ENCODE measurements at regions not wholly inside any gene's neighbourhood (a gene's known extent, or its start where the extent isn't known, plus 50 kb on each side); places are given as distances from the start of the nearest gene placed in this dataset.

- Mint-ChIP-seq H3K4me3 (ENCODE audit: low read depth) (no peak overlapping the region), H3K27ac (no peak overlapping the region), H3K27me3 (peaks cover 8% of the 10 kb centered on the region), H3K9me3 (ENCODE audit: low read depth) (no peaks in the 10 kb centered on the region), H3K4me1 (ENCODE audit: low read depth) (no peaks in the 10 kb centered on the region), H3K36me3 (ENCODE audit: insufficient read depth) (no peaks in the 10 kb centered on the region)
- no peak for TF ChIP-seq CTCF (IDR thresholded peaks at IDR 0.05; ENCODE audit: unreplicated experiment)
- no peak for DNase-seq (ENCODE audit: low spot score, unreplicated experiment)
Observed at GRCh38 chr18:59758106-59758505, 60.9 kb upstream of the CCBE1 start.

- no peak overlapping the region for H3K27ac Mint-ChIP-seq
- DNase-seq (ENCODE audit: low spot score, unreplicated experiment): no peak
- TF ChIP-seq CTCF (IDR thresholded peaks at IDR 0.05; ENCODE audit: unreplicated experiment): no peak
Observed at GRCh38 chr18:59752666-59753065, 55.4 kb upstream of the CCBE1 start.

GRCh38 chr18:59751186-59751585 lies 54.0 kb upstream of the CCBE1 start:
- H3K4me1 Mint-ChIP-seq (ENCODE audit: low read depth): no peaks in the 10 kb centered on the region
- no peak overlapping the region for H3K27ac Mint-ChIP-seq
- TF ChIP-seq CTCF (IDR thresholded peaks at IDR 0.05; ENCODE audit: unreplicated experiment): no peak
- peaks cover 9% of the 10 kb centered on the region for H3K9me3 Mint-ChIP-seq (ENCODE audit: low read depth)
- peaks cover 6% of the 10 kb centered on the region for H3K27me3 Mint-ChIP-seq
- H3K36me3 Mint-ChIP-seq (ENCODE audit: insufficient read depth): no peaks in the 10 kb centered on the region
- no peak for DNase-seq (ENCODE audit: low spot score, unreplicated experiment)
- no peak overlapping the region for H3K4me3 Mint-ChIP-seq (ENCODE audit: low read depth)

More at GRCh38 chr18:59752666-59753065, 55.4 kb upstream of the CCBE1 start:
- Mint-ChIP-seq H3K4me1 (ENCODE audit: low read depth) (no peaks in the 10 kb centered on the region), H3K4me3 (ENCODE audit: low read depth) (no peak overlapping the region), H3K36me3 (ENCODE audit: insufficient read depth) (no peaks in the 10 kb centered on the region), H3K27me3 (peaks cover 9% of the 10 kb centered on the region), H3K9me3 (ENCODE audit: low read depth) (peaks cover 3% of the 10 kb centered on the region)

GRCh38 chr18:59748628-59749360 lies 51.6 kb upstream of the CCBE1 start:
- no peak overlapping the region for H3K4me3 Mint-ChIP-seq (ENCODE audit: low read depth)
- H3K9me3 Mint-ChIP-seq (ENCODE audit: low read depth): peaks cover 9% of the 10 kb centered on the region
- no peaks in the 10 kb centered on the region for H3K4me1 Mint-ChIP-seq (ENCODE audit: low read depth)

More at GRCh38 chr18:59748628-59749360, 51.6 kb upstream of the CCBE1 start:
- H3K27me3 Mint-ChIP-seq: peaks cover 8% of the 10 kb centered on the region
- TF ChIP-seq CTCF (IDR thresholded peaks at IDR 0.05; ENCODE audit: unreplicated experiment): no peak
- no peak overlapping the region for H3K27ac Mint-ChIP-seq
- DNase-seq (ENCODE audit: low spot score, unreplicated experiment): no peak
- no peaks in the 10 kb centered on the region for H3K36me3 Mint-ChIP-seq (ENCODE audit: insufficient read depth)

Data from progenitor cell of endocrine pancreas (in vitro differentiated cells).